SKM-1 treated with dmso at 0.1 percent for 144 hours (cell line): ENCODE measurements at regions not wholly inside any gene's neighbourhood (a gene's known extent, or its start where the extent isn't known, plus 50 kb on each side); places are given as distances from the start of the nearest gene placed in this dataset.
"Not testable (repeated sequence)": the region's sequence is repeated elsewhere in the genome, so short reads cannot be mapped to it uniquely, and the experiment has no call there.

ENCODE experiments used
- DNase-seq: peaks from one replicate; lab custom pipeline; 2025; ENCODE audit not compliant: unreplicated experiment; lab: John Stamatoyannopoulos, UW

- not testable (repeated sequence) for DNase-seq
These were observed 104.5 kb downstream of the ZNF33B start for GRCh38 chr10:42533866-42534265.

DNA sequence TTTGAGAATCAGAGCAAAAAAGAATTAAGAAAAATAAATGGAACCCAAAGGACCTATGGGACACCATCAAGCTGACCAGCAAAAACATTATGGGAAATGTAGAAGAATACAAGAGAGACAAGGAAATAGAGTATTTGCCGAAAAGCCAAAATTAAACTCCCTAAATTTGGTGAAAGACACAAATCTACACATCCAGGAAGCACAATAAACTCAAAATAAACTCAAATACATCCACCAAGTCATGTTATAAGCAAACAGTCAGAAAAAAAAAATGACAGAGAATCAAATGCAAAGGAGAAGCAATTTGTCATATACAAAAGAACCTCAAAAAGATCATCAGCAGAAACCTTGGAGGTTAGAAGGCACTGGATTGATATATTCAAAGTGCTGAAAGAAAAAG lies 105.4 kb downstream of the ZNF33B start:
- no peak for DNase-seq

DNA sequence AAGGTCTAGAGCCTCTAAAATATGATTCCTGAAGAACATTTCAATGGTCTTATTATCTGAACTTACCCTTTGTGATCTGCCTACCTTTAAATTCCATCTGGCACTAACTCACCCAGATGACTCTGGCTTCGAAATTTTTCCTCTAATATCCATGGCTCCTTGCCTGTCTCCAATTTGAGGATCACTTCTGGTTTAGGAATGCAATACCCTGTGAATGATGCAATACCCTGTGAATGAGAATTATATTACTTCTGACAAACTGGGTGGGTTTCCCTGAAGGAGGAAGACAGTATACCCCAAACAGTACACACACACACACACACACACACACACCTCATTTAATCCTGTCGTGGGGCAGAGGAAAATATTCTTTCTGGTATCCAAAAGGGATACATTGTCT lies 115.3 kb downstream of the ZNF33B start:
- DNase-seq = no peak

GRCh38 chr10:42519761-42520460 lies 118.5 kb downstream of the ZNF33B start:
- no peak for DNase-seq

DNA sequence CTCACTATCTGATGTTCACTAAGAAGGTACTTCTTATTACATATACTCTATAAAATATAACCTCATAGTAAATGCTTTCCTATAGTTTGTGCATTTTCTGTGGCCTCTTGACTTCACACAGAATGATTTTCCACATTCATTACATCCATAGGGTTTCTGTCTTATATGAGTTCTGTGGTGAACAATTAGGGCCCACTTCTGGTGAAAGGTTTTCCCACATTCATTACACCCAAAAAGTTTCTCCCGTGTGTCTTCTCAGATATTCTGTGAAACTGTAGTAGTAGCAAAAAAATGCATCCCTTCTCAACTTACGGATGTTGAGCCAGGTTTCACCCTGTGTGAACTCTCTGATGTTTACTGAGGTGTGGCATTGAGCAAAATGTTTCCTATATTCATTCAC lies 119.3 kb downstream of the ZNF33B start:
- no peak for DNase-seq

- DNase-seq = no peak
These were observed 124.4 kb downstream of the ZNF33B start for GRCh38 chr10:42513921-42514320.

DNA sequence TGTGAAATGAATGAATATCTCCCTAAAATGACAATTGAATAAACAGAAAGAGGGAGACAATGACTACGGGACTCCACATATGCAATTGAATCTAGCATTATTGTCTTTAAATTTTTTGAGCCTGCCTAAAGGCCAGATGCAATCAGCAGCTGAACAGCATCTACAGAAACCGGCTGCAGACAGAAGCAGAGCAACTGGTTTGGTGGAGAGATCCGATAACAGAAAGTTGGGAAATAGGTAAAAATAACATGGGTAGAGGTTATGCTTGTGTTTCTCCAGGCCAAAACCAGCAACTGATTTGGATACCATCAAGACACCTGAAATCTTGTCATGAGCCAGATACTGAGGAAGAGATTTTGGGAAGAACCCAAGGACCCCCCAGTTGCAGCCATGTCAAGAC lies 146.6 kb downstream of the ZNF33B start:
- DNase-seq = no peak

- DNase-seq = no peak
These were observed 147.3 kb downstream of the ZNF33B start for GRCh38 chr10:42491001-42491592.

DNA sequence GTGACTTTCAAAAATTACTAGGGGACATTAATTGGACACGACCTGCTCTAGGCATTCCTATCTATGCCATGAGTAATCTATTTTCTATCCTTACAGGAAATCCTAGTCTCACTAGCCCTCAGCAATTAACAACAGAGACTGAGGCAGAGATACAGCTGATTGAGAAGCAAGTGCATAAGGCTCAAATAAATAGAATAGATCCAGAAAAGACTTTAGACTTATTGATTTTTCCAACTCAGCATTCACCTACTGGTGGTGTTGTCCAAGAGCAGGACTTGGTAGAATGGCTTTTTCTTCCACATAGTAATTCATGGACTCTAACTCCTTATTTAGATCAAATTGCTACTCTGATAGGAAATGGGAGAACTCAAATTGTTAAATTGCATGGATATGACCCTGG lies 148.0 kb downstream of the ZNF33B start:
- no peak for DNase-seq

DNA sequence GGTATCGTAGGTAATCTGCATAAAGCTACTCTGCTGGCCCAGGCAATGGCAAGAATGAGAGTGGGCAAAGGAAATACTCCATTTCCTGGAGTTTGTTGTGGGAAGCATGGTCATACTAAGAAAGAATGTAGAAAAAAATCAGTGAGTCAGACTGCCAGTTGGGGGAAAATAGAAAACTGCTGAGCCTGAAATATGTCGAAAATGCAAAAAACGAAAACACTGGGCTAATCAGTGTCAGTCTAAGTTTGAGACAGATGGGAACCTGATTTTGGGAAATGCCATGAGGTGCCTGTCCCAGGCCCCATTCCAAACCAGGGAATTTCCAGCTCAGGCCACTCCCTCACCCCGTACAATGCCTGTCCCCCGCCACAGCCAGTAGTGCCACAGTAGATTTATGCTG lies 150.0 kb downstream of the ZNF33B start:
- DNase-seq = no peak

DNA sequence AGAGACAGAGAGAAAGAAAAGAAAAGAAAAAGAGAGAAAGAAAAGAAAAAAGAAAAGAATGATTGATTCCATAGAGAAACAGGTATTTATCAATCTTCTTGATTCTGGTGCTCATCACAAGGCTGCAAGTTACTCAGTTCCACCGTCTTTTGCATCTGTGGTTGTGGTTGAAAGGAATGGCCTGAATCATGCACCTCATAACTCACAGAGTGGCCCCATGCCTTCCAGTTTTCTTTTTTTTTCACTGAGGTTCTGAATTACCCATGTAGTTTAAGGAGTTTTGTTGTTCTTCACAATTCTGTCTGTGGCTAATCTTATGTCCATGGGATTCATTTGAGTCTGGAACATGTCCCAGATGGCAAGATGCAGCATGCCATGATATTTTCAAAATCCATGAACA lies 156.0 kb downstream of the ZNF33B start:
- no peak for DNase-seq

DNA sequence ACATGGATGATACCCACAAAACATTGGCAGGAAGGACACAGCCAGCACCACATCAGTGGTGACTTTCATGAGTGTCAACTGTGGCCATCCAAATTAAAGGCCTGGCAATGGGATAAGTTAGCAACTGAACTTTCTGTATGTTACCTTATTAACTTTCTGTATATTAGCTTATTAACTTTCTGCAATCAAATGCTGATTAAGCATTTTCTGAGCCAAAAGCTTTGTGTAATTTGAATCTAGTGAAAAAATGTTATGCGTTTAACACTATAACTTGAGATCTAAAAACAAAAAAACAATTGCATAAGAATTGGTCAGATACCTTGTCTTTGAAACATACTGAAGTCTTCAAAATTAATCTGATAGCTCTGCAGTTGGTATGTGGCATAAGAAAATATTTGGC lies 159.3 kb downstream of the ZNF33B start:
- DNase-seq = no peak

GRCh38 chr10:42477170-42477569 lies 161.2 kb downstream of the ZNF33B start:
- no peak for DNase-seq

GRCh38 chr10:42476101-42476500 lies 162.3 kb downstream of the ZNF33B start:
- DNase-seq = no peak

DNA sequence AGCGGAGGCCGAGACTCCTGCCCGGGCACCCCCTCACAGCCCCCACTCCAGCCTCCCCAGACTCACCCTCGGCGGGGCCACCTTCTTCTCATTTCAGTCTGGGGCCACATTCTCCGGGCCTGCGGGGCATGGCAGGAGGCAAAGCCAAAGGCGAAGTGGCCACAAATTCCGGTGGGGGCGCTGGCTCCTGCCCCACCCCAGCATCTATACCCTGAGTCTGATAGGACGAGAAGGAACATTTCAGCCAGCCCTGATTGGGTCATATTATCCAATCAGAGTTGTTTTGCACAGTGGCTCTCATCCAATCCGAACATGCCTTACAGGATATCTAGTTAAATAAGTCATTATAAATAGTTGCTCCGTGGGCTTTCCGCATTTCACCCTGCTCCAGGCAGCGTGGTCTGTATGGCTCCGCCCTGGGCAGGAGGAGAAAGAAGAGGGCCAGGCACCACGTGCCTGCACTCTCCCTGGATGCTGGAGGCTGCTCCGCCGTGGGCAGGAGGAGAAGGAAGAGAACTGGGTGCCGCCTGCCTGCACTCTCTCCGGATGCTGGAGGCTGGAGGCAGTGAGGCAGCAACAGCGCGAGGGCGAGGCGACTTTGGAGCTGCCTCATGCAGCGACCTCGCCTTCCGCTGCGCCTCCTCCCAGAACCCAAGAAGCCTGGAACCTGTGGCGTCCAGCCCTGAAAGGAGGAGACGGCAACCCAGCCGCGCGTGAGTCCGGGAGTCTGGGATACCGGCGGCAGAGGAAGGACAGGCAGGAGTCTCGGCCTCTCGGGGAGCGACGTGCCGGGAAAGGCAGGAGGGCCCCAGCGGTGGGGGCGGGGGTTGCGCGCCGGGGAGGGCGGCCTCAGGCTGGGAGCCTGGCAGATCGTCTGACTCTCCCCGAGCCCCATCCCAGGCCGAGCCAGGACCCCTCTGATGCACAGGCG lies 162.9 kb downstream of the ZNF33B start:
- DNase-seq = peak; percentile 0

GRCh38 chr10:42454313-42454712 lies 184.1 kb downstream of the ZNF33B start:
- DNase-seq = no peak

DNA sequence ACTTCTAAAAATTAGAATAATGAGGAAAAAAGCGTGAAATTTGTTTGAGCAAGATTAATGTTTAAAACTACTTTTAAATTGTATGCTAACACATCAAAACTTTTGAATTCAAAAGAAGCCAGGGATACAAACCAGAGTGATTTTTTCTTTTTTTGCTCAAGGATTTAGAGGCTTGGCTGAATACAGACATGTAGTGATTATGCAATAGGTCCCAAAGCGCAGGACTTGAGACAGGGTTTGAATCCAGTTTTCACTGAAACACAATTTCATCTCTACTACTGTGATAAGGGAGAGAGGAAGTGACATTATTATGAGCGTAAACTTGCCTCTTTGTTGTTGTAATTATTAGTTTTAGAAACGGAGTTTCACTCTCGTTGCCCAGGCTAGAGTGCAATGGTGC lies 207.3 kb downstream of the ZNF33B start:
- DNase-seq = no peak

DNA sequence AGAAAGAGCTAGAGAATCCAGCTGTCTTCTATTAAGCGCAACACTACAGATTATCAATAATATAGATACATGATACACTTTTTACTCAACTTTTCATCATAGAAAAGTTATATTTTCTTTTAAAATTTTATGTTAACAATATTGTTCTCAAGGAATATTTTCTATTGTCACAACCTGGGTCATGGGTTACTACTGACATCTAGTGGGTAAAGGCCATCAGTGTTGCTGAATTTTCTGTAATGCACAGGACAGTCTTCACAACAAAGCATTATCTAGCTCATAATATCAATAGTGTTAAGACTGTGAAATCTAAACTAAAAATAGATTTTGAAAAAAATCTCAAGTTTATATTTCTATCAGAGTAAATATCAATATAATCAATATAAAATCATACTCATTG lies 209.8 kb downstream of the ZNF33B start:
- peak; percentile 19 for DNase-seq

DNA sequence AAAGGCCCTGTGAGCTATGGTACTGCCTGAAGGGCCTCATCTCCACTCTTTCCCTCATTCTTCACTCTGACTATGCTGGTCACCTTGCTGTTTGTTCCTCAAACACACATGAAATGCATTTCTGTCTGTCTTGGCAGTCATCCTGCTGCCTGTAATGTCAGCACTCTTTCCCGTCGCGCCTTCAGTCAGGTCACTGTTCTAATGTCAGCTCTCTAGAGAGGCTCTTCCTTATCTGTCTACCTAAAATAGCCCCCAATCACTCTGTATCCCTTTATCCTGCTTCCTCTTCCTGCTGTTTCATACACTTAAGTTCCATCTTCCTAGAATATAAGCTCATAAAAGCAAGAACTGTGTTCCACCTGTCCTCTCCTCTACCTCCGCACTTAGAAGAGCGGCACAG lies 215.5 kb downstream of the ZNF33B start:
- DNase-seq = no peak

DNA sequence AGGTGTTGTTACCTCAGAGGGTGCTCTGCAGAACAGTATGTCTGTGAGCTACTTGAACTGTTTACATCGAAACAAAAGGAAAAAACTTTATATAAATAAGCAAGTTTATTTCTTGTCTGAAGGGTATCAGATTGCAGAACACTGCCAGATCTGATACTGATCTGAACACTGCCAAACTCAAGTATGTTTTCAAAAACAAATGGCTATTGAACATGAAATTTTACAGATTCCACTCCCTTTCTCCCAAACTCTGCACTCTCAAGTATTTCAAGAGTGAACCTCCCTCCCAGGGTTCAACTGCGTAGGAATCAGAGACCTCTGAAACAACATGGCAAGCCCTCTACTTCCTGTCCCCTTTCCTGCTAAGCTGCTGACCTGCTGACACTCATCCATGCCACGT lies 216.6 kb downstream of the ZNF33B start:
- no peak for DNase-seq

- no peak for DNase-seq
These were observed 218.6 kb downstream of the ZNF33B start for GRCh38 chr10:42419789-42420188.

- DNase-seq = no peak
These were observed 257.3 kb downstream of the ZNF33B start for GRCh38 chr10:42380926-42381547.
